Breast epithelium (tissue), 3 donors: ENCODE measurements at regions not wholly inside any gene's neighbourhood (a gene's known extent, or its start where the extent isn't known, plus 50 kb on each side); places are given as distances from the start of the nearest gene placed in this dataset.

ENCODE experiments used
- CTCF ChIP-seq, 3 donors: fragments of 450-650 bp; IDR thresholded peaks; one replicate each; pipeline ENCODE4 v1.5.1; 2016 to 2017; ENCODE audit warnings: antibody characterized with exemption in 3 of 3, mild to moderate bottlenecking in 3 of 3, moderate library complexity in 3 of 3
- POLR2AphosphoS5 ChIP-seq, 3 donors: sonication (generic); formaldehyde crosslinking; IDR thresholded peaks; one replicate each; pipeline ENCODE4 v1.6.1; 2017; ENCODE audit warnings: antibody characterized with exemption in 3 of 3

- no peak for TF ChIP-seq POLR2AphosphoS5 (IDR thresholded peaks at IDR 0.05)
- no peak for TF ChIP-seq CTCF (IDR thresholded peaks at IDR 0.05)
These were observed 144.4 kb upstream of the LHX1 start for GRCh38 chr17:36792849-36793248.
